Activated CD4-positive, alpha-beta memory T cell treated with anti-CD3 and anti-CD28 coated beads for 36 hours (primary cell): ENCODE measurements at regions not wholly inside any gene's neighbourhood (a gene's known extent, or its start where the extent isn't known, plus 50 kb on each side); places are given as distances from the start of the nearest gene placed in this dataset.

Experiments
- CTCF ChIA-PET: fragments of 350-600 bp; sonication (Branson Sonifier 250); formaldehyde crosslinking; loops from one replicate; lab custom pipeline; 2021; ENCODE audit warnings: antibody characterized with exemption, inconsistent platforms; lab: Charles Lee
- POLR2A ChIA-PET: fragments of 350-600 bp; sonication (Branson Sonifier 250); formaldehyde crosslinking; loops from one replicate; lab custom pipeline; 2021; ENCODE audit warnings: antibody characterized with exemption; lab: Charles Lee
- DNase-seq: peaks from one replicate; pipeline ENCODE4 v3.0.0-alpha.2; 2020
- H3K27ac Mint-ChIP-seq: one replicate; pipeline ENCODE4 v1.8.0; 2021; ENCODE audit warnings: mixed read lengths
- H3K27me3 Mint-ChIP-seq: one replicate; pipeline ENCODE4 v1.8.0; 2021; ENCODE audit warnings: mixed read lengths
- H3K36me3 Mint-ChIP-seq: one replicate; pipeline ENCODE4 v1.8.0; 2021; ENCODE audit warnings: mixed read lengths
- H3K4me1 Mint-ChIP-seq: one replicate; pipeline ENCODE4 v1.8.0; 2021; ENCODE audit warnings: low read depth, mixed read lengths
- H3K4me3 Mint-ChIP-seq: one replicate; pipeline ENCODE4 v1.8.0; 2021; ENCODE audit warnings: mild to moderate bottlenecking, mixed read lengths
- H3K9me3 Mint-ChIP-seq: one replicate; pipeline ENCODE4 v1.8.0; 2021; ENCODE audit warnings: mixed read lengths
- intact Hi-C: fragments of 100-400 bp; cut with micrococcal nuclease; formaldehyde crosslinking; loops from one replicate; pipeline ENCODE4 v1.15.1; 2023

DNA sequence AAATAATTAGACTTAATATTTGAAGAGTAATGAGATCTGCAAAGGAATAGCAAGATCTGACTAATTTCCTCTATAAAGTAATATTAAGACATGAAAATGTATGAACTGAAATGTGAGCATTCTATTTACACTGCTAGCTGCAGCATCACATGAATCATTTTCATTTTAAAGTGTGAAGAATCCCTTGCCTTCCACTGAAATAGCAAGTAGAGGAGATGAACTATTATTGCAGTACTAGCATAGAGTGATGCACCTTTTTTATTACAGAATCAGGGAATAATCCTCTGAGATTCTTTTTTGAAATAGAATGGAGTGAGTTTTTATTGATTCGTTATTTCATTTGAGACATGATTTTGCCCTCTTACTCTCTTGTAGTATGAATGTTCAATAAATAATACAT, 281.9 kb upstream of the NAV3 start:
- Mint-ChIP-seq H3K27me3 (no peaks in the 10 kb centered on the region), H3K4me1 (no peaks in the 10 kb centered on the region), H3K36me3 (no peaks in the 10 kb centered on the region), H3K9me3 (peaks cover 8% of the 10 kb centered on the region), H3K4me3 (no peak overlapping the region), H3K27ac (no peak overlapping the region)
- intact Hi-C loops, result no loop called here
- DNase-seq, result no peak
- CTCF ChIA-PET, result no interaction called here
- POLR2A ChIA-PET, result no interaction called here

DNA sequence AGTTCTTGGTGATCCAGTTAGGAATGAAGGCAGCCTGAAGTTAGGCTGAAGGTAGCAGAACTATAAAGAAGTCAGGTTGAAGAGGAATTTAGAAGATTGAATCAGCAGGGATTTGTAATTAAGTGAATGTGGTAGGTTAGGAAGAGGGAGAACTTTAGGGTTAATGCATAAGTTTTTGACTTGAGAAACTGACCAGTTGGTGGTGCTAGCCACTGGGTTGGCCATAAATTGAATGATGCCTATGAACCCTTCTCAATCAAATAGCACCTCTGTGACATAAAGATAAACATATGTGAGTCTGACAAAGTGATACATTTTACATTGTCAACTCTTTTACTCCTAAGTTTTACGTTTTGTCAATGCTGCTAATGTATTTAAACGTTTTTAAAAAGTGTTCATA, 290.6 kb upstream of the NAV3 start:
- Mint-ChIP-seq H3K27me3 (no peaks in the 10 kb centered on the region), H3K27ac (no peak overlapping the region), H3K4me3 (no peak overlapping the region), H3K9me3 (peaks cover 18% of the 10 kb centered on the region), H3K36me3 (no peaks in the 10 kb centered on the region), H3K4me1 (no peaks in the 10 kb centered on the region)
- CTCF ChIA-PET, result no interaction called here
- intact Hi-C loops, result no loop called here
- POLR2A ChIA-PET, result no interaction called here
- no peak for DNase-seq

DNA sequence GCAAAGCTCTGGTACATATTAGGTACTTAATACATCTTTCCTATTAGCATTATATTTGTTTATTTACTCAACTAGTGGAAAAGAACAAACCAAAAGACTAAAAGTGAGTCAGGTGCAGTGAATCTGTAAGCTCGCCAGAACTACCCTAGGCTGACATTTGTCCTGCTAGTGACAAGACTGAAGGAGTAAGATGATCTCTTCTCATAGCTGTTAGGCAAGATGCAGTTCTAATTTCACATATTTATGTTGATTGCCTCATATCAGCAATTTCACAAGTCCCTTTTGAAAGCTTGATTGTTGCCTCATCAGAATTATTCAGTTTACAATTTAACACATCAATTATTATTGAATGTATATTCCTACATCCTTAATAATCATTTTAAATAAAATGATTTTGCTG, 293.0 kb upstream of the NAV3 start:
- Mint-ChIP-seq H3K4me1 (no peaks in the 10 kb centered on the region), H3K27ac (no peak overlapping the region), H3K27me3 (no peaks in the 10 kb centered on the region), H3K36me3 (no peaks in the 10 kb centered on the region), H3K4me3 (no peak overlapping the region), H3K9me3 (peaks cover 8% of the 10 kb centered on the region)
- ChIA-PET CTCF (no interaction called here), POLR2A (no interaction called here)
- intact Hi-C loops, result no loop called here
- no peak for DNase-seq

DNA sequence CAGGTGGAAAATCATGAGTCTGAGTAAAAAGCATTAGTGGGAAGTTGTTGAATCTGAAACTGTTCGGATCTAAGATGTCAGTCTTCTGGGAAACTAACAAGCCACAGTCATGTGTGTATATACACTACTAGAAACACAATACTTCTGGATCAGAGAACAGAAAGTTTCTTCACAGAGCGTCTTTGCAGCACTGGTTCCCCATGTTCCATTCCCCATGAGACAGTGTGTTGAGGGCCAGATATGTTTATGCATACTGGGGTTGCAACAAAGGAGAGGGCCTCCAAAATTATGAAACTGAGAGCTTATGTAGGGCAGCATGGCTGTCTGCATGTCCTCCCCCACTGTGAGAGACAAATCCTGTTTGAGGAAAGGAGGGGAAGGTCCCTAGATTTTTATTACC, 295.0 kb upstream of the NAV3 start:
- ChIA-PET CTCF (no interaction called here), POLR2A (no interaction called here)
- intact Hi-C loops, result no loop called here
- H3K9me3 Mint-ChIP-seq, result peaks cover 4% of the 10 kb centered on the region
- DNase-seq, result no peak
- H3K36me3 Mint-ChIP-seq, result no peaks in the 10 kb centered on the region
- no peaks in the 10 kb centered on the region for H3K27me3 Mint-ChIP-seq
- H3K4me1 Mint-ChIP-seq, result no peaks in the 10 kb centered on the region
- H3K27ac Mint-ChIP-seq, result no peak overlapping the region
- no peak overlapping the region for H3K4me3 Mint-ChIP-seq

GRCh38 chr12:77531912-77532311, 298.8 kb upstream of the NAV3 start:
- peaks cover 21% of the 10 kb centered on the region for H3K9me3 Mint-ChIP-seq
- no peaks in the 10 kb centered on the region for H3K4me1 Mint-ChIP-seq
- ChIA-PET POLR2A (no interaction called here), CTCF (no interaction called here)
- intact Hi-C loops, result no loop called here
- no peaks in the 10 kb centered on the region for H3K36me3 Mint-ChIP-seq
- no peaks in the 10 kb centered on the region for H3K27me3 Mint-ChIP-seq
- H3K27ac Mint-ChIP-seq, result no peak overlapping the region
- DNase-seq, result no peak
- H3K4me3 Mint-ChIP-seq, result no peak overlapping the region

GRCh38 chr12:77522247-77522646, 308.4 kb upstream of the NAV3 start:
- H3K4me1 Mint-ChIP-seq, result no peaks in the 10 kb centered on the region
- H3K27me3 Mint-ChIP-seq, result no peaks in the 10 kb centered on the region
- no peaks in the 10 kb centered on the region for H3K36me3 Mint-ChIP-seq
- no peak overlapping the region for H3K27ac Mint-ChIP-seq
- peaks cover 15% of the 10 kb centered on the region for H3K9me3 Mint-ChIP-seq
- ChIA-PET CTCF (no interaction called here), POLR2A (no interaction called here)
- DNase-seq, result no peak
- no peak overlapping the region for H3K4me3 Mint-ChIP-seq
- intact Hi-C loops, result no loop called here

DNA sequence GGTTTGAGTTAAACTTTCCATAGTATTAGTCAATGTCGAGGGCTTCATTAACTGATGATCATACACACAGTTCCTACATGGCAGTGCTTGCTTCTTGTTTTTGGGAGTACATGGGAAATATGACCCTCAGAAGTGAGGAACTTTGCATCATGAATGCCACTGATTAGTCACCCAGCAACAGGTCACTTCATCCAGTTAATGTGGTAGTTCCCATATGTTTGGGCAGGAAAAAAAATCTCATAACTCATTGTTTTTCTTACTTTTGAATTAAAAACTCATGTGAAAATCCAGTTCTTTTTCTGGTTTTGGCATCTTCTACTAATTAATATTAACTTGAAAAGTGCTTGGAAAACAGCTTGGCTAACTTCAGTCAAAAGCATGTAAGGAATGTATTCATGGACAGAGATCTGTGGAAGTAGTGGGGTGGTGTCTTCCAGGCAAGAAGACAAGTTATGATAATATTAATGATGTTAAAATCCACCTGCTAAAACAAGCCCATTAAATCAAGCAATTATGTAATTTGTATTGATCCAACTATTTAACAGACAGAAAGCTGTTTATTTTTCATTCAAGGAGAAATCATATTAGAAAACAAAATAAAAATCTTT, 309.1 kb upstream of the NAV3 start:
- POLR2A ChIA-PET, result no interaction called here
- H3K36me3 Mint-ChIP-seq, result no peaks in the 10 kb centered on the region
- H3K4me3 Mint-ChIP-seq, result no peak overlapping the region
- no peak overlapping the region for H3K27ac Mint-ChIP-seq
- no peak for DNase-seq
- no peaks in the 10 kb centered on the region for H3K4me1 Mint-ChIP-seq
- CTCF ChIA-PET, result no interaction called here
- H3K9me3 Mint-ChIP-seq, result peaks cover 10% of the 10 kb centered on the region
- H3K27me3 Mint-ChIP-seq, result no peaks in the 10 kb centered on the region
- intact Hi-C loops, result no loop called here

DNA sequence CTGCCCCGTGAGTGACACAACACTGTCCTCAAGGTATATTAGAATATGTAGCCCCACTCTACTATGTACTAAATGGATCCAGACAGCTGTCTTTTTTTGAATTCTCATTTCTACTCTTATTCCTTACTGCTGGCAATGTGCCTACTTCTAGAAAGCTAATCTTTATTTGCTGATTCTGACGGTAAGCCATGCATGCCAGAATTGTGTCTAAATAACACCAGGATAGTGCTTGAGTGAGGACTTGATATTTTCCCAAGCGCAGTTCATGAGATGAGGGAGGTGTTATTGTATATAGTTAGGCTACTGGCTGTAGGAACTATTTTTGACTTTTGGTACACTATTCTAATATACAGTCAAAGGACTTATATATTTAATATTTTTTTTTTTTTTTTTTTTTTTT, 316.2 kb upstream of the NAV3 start:
- Mint-ChIP-seq H3K9me3 (peaks cover 2% of the 10 kb centered on the region), H3K4me3 (no peak overlapping the region), H3K27me3 (no peaks in the 10 kb centered on the region), H3K27ac (no peak overlapping the region), H3K4me1 (no peaks in the 10 kb centered on the region), H3K36me3 (no peaks in the 10 kb centered on the region)
- DNase-seq, result no peak
- intact Hi-C loops, result no loop called here
- CTCF ChIA-PET, result no interaction called here
- POLR2A ChIA-PET, result no interaction called here

GRCh38 chr12:77510985-77511384, 319.7 kb upstream of the NAV3 start:
- H3K36me3 Mint-ChIP-seq, result no peaks in the 10 kb centered on the region
- peaks cover 2% of the 10 kb centered on the region for H3K9me3 Mint-ChIP-seq
- CTCF ChIA-PET, result no interaction called here
- H3K27me3 Mint-ChIP-seq, result no peaks in the 10 kb centered on the region
- no peaks in the 10 kb centered on the region for H3K4me1 Mint-ChIP-seq
- intact Hi-C loops, result no loop called here
- POLR2A ChIA-PET, result no interaction called here
- H3K27ac Mint-ChIP-seq, result no peak overlapping the region
- no peak overlapping the region for H3K4me3 Mint-ChIP-seq
- DNase-seq, result no peak

- peaks cover 8% of the 10 kb centered on the region for H3K9me3 Mint-ChIP-seq
- no peak overlapping the region for H3K27ac Mint-ChIP-seq
- ChIA-PET CTCF (no interaction called here), POLR2A (no interaction called here)
- no peak overlapping the region for H3K4me3 Mint-ChIP-seq
- H3K27me3 Mint-ChIP-seq, result no peaks in the 10 kb centered on the region
- H3K36me3 Mint-ChIP-seq, result no peaks in the 10 kb centered on the region
- no peaks in the 10 kb centered on the region for H3K4me1 Mint-ChIP-seq
- intact Hi-C loops, result no loop called here
- no peak for DNase-seq
Measured at GRCh38 chr12:77504466-77504865, 326.2 kb upstream of the NAV3 start.

DNA sequence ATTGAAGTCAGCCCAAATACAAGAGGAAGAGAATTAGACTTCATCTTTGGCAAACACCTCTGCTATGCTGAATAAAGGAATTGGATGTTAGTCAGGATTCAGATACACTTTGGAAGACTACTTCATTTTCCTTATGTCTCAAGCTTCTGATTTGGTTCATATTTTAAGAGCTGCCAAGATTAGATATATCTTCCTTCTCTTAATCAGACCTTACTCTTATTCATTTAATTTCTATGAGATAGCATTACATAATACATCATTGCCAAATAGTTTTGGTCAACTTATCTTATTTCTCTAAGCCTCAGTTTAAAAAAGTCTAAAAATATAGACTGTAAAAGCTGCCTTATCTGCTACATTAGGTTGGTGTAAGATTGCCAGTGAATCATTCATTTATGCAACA, 330.6 kb upstream of the NAV3 start:
- Mint-ChIP-seq H3K4me1 (no peaks in the 10 kb centered on the region), H3K9me3 (peaks cover 10% of the 10 kb centered on the region), H3K36me3 (no peaks in the 10 kb centered on the region), H3K4me3 (no peak overlapping the region), H3K27me3 (no peaks in the 10 kb centered on the region), H3K27ac (no peak overlapping the region)
- POLR2A ChIA-PET, result no interaction called here
- intact Hi-C loops, result no loop called here
- no peak for DNase-seq
- CTCF ChIA-PET, result no interaction called here

DNA sequence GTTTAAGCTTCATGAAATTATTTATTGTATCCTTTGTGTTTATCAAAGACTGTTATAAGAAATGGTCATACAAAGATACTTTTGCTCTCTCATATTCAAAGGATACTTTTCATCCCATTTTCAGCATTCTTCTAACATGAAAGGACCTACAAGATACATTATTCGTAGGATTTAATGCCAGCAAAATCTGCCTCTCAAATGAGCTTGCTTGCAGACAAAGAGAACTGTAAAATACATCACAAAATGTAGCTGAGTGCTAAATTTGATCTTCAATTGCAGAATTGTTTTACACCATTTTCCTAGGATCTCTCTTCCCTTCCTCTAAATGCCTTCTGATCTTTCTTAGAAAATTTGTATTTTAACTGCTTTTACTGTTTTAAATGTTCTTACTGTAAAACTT, 333.0 kb upstream of the NAV3 start:
- no peak for DNase-seq
- no peaks in the 10 kb centered on the region for H3K27me3 Mint-ChIP-seq
- no peaks in the 10 kb centered on the region for H3K4me1 Mint-ChIP-seq
- H3K27ac Mint-ChIP-seq, result no peak overlapping the region
- CTCF ChIA-PET, result no interaction called here
- no peaks in the 10 kb centered on the region for H3K36me3 Mint-ChIP-seq
- POLR2A ChIA-PET, result no interaction called here
- H3K4me3 Mint-ChIP-seq, result no peak overlapping the region
- H3K9me3 Mint-ChIP-seq, result peaks cover 4% of the 10 kb centered on the region
- intact Hi-C loops, result no loop called here

- POLR2A ChIA-PET, result no interaction called here
- Mint-ChIP-seq H3K27ac (no peak overlapping the region), H3K27me3 (no peaks in the 10 kb centered on the region), H3K9me3 (peaks cover 7% of the 10 kb centered on the region), H3K4me1 (no peaks in the 10 kb centered on the region), H3K36me3 (no peaks in the 10 kb centered on the region), H3K4me3 (no peak overlapping the region)
- no peak for DNase-seq
- intact Hi-C loops, result no loop called here
- CTCF ChIA-PET, result no interaction called here
Measured at GRCh38 chr12:77496714-77497113, 334.0 kb upstream of the NAV3 start.
